Stimulated activated CD4-positive, alpha-beta T cell treated with anti-CD3 and anti-CD28 coated beads, Interleukin-12 subunit alpha, Interleukin-12 subunit beta, amount 100 ng/mL, for 4 hours (primary cell): ENCODE measurements at regions not wholly inside any gene's neighbourhood (a gene's known extent, or its start where the extent isn't known, plus 50 kb on each side); places are given as distances from the start of the nearest gene placed in this dataset.
"Not testable (repeated sequence)": the region's sequence is repeated elsewhere in the genome, so short reads cannot be mapped to it uniquely, and the experiment has no call there.

Experiments
- DNase-seq: peaks from one replicate; pipeline ENCODE4 v3.0.0-alpha.2; 2020

DNA sequence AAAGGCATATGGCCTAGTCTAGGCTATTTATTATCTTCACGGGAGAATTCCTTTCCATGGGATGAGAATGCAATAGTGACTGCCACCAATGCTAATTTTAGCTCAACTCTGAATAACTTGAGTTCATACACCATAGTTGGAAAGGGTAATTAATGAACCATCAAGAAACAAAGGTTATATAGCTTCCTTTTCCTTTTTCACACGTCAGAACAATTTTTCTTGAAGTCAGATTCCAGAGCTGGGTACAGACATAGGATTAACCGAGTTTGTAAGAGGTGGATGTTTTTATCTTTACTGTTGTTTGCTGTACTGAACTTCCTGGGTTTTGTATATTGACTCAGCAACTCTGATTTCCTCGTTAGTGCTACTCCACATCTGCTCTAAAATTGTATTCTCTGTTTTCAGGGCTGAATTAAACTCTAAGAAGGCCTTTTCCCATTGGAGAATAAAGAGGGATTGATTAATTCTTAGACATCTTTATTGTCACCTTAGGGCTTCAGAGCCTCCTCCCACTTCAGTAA, 262.0 kb downstream of the NUF2 start:
- DNase-seq = no peak

DNA sequence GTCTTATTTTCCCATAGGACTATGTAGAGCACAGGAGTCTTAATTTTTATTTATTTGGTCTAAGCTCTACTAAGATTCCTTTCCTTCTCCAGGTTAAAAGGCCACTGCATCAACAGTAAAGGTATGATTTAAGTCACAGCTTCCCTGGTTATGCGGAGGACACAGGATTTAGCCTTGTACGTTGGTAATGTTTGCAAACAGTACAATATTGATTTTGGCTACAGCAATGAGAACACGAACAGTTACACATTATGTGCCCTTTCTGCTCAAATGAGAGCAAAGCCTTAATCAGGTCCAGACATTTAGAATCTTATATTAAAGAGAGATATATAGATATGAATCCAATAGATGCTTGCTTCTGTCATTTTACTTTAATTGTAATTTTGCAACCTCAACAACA, 264.0 kb downstream of the NUF2 start:
- no peak for DNase-seq

DNA sequence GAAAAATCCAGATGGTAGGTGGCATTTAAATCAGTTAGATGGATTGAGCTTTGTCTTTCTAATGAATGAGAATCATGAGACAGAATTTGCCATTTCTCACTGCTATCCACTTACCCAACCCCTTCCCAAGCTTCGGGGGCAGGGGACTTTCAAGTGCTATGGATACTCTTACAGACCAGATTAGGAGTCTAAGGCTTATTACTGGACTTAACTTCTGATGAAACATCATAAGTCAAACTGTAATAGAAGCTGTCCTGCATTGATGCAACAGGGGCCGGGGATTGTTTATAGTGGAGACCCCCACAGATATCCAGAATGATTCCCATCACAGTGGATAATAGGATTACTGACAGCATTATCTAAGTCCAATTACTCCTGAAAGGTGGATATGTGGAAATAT, 267.0 kb downstream of the NUF2 start:
- DNase-seq = no peak

DNA sequence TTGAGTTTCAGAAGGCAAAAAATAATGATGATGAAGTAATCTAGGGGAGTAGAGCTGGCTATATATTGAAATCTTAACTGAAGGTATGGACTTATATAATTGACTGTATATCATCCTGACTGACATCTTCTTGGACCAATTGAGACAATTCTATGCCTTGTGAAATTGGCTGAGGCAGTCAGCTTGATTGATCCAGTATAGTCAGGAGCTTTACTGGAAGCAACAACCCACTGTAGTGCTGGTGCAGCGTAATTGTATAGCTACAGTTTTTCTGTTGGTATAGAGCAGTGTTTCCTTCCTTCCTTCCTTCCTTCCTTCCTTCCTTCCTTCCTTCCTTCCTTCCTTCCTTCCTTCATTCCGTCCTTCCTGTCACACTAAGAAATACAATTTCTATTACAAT, 268.0 kb downstream of the NUF2 start:
- no peak for DNase-seq

DNA sequence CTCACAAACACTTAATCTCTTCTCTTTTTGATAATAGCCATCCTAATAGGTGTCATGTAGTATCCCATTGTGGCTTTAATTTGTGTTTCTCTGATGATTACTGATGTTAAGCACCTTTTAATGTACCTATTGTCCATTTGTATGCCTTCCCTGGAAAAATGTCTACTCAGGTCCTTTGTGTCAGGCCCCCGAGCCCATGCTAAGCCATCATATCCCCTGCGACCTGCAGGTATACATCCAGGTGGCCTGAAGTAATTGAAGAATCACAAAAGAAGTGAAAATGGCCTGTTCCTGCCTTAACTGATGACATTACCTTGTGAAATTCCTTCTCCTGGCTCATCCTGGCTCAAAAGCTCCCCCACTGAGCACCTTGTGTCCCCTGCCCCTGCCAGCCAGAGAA, 269.4 kb downstream of the NUF2 start:
- DNase-seq = not testable (repeated sequence)

DNA sequence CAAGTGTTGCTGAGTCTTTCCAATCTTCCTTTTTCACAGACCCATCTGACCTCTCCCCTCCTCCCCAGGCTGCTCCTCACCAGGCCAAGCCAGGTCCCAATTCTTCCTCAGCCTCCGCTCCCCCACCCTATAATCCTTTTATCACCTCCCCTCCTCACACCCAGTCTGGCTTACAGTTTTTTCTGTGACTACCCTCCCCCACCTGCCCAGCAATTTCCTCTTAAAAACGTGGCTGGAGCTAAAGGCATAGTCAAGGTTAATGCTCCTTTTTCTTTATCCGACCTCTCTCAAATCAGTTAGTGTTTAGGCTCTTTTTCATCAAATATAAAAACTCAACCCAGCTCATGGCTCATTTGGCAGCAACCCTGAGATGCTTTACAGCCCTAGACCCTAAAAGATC, 270.9 kb downstream of the NUF2 start:
- DNase-seq = not testable (repeated sequence)

DNA sequence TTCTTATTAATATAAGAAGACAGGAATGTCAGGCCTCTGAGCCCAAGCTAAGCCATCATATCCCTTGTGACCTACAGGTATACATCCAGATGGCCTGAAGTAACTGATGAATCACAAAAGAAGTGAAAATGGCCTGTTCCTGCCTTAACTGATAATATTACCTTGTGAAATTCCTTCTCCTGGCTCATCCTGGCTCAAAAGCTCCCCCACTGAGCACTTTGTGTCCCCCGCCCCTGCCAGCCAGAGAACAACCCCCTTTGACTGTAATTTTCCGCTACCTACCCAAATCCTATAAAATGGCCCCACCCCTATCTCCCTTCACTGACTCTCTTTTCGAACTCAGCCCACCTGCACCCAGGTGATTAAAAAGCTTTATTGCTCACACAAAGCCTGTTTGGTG, 274.4 kb downstream of the NUF2 start:
- not testable (repeated sequence) for DNase-seq

DNA sequence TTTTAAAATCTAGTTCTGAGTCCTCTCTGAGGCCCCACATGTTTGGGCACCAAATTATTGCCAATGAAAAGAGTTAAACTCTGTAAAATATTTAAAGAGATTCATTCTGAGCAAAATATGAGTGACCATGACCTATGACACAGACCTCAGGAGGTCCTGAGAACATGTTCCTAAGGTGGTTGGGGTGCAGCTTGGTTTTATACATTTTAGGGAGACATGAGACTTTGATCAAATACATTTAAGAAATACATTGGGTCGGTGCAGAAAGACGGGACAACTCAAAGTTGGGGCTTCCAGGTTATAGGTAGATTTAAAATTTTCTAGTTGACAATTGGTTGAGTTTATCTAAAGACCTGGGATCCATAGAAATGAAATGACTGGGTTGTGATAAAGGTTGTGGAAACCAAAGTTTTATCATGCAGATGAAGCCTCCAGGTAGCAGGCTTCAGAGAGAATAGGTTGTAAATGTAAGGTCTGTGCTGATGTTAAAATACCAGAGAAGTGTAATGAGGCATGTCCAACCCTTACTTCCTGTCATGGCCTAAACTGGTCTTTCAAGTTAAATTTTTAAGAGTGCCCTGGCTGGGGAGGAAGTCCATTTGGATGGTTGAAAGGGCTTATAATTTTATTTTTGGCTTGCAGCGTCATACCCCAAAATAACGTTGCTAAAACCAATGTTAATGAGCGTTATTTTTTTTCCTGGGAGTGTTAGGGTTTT, 274.9 kb downstream of the NUF2 start:
- DNase-seq = no peak

DNA sequence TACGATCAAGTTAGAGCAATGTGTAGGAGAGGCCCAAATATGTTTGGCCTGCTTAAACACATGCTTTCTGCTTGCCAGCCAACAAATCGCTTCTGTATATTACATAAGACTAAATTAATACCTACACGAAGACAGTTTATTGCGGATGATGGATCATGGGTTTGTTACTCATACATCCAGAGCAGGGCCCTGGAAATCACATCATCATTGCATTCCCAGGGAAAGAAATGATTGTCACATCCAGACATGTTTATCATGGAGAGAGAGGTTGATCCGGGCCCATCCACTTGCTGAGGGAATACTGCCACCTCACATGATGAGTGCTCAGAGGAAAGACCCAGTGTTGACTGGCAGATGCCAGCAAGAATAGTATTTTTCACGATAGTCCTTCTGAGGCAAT, 282.6 kb downstream of the NUF2 start:
- DNase-seq = no peak

DNA sequence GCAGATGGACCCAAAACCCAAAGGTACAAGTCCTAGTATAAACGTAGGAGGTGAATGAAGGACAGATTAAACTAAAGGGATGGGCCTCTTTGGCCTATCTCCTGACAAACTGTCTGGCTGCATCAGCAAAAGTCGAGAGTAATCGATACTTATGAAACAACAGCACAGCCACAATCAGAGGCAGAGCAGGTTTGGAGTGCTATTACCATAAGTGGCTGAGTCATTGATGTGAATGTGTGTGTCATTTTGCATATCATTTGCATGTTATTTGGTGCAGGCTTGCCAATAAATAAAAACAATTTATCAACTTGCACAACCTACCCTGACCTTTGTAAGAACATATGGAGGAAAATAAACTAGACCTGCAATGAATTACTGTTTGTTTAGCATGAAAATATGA, 283.1 kb downstream of the NUF2 start:
- no peak for DNase-seq

DNA sequence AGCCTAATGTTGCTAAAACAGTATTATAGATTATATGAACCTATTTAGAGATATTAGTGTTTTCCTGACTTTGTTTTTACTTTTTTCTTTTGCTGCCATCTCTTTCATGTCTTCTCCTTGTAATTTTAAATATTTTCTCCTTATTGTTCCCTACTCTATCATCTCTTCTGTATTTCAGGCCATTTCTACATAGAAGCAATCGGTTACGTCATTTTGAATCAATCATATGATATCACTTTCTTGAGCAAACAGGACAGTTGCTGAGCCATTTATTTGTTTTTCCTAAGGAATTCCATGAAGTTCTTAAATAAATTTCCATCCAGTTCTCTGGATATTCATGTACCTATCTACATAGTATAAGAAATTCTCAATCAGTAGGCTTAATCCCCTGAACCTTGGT, 287.2 kb downstream of the NUF2 start:
- no peak for DNase-seq

DNA sequence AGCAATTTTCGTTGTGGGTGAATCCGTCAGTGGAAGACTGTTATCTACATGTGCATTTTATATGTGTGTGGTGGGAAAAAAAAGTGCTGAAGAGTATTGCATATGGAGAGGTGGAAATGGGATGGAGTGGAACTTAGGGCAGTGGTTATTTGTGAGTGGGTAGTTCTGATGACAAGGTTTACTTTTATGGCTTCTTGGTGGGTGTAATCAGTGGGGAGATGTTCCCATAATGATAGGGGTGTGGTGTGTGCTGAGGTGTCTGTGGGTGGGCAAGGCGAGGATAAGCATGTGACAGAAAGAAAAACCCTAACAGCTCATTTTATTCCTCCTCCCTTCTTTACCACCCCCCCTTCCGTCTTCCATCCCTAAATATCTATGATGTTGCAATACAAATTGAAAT, 288.1 kb downstream of the NUF2 start:
- DNase-seq = no peak

DNA sequence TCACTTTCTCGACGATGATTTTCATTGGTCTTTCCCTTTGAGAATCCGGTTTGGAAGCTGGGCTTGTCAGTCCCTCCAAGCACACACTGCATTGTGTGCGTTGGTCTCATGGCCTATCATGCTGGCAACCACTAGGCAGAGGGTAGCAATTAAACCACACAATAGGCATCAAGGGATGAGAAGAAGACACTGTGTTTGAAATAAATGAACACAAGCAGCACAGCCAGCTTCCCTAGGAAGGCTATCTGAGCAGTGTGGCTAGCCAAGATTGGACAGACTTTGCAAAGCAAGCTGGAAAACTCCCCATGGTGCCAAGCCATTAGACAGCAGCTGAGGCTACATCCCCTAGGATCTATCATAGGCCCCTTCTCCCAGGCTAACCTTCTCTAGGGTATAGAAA, 288.7 kb downstream of the NUF2 start:
- no peak for DNase-seq

DNA sequence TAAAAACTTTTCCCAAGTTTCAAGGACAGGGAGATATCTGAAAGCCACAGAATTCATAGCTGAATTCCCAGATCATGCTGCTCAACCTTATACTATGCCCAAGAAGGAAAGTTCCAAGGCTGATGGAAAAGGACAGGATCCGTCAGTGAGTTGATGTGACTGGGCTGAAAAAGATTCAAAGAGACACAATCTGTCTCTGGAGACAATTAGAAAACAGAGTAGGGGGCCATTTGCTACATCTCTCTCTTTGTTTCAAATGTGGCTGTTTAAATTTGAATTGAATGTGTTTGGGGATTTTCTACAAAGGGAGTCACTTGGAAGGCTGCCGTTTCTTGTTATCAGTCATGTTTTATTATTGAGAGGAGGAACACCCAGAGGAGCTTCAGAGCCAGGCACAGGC, 292.6 kb downstream of the NUF2 start:
- DNase-seq = no peak

DNA sequence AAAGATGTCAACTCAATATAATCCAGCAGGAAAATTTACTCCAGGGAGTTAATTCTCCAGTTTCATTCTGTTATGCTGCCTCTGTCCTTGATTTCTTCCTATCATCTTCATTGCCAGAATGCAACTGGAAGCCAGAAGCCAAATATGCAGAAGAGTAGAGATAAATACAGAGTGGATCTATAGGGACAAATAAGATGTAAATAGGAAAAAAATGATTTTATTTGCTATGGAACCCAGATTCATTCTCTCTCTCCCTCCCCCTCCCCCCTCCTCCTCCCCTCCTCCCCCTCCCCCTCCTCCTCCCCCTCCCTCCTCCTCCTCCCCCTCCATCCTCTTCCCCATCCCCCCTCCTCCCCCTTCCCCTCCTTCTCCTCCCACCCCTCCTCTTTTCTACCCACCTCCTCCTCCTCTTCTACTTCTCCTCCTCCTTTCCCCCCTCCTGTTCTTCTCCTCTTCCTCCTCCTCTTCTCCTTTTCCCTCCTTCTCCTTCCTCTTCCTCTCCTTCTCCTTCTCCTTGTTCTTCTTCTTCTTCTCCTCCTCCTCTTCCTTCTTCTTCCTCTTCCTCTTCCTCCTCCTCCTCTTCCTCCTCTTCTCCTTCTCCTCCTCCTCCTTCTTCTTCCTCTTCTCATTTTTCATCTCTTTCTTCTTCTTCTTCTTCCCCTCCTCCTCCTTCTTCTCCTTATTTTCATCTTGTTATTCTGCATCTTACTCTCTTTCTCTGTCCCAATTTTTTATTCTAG, 306.4 kb downstream of the NUF2 start:
- no peak for DNase-seq

DNA sequence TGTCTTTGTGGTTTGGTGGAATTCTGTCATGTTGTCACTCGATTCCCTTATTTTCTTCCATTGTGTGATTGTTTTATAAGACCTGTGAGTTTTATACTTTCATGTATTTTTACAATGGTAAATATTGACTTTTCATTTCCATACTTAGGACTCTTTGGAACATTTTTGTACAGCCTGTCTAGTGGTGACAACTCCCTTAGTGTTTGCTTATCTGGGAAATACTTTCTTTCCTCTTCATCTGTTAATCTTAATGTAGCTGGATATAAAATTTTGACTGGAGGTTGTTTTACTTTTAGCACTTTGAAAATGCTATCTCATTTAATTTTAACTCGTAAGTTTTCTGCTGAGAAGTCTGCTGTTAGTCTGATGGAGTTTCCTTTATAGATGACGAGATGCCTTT, 310.5 kb downstream of the NUF2 start:
- DNase-seq = no peak

DNA sequence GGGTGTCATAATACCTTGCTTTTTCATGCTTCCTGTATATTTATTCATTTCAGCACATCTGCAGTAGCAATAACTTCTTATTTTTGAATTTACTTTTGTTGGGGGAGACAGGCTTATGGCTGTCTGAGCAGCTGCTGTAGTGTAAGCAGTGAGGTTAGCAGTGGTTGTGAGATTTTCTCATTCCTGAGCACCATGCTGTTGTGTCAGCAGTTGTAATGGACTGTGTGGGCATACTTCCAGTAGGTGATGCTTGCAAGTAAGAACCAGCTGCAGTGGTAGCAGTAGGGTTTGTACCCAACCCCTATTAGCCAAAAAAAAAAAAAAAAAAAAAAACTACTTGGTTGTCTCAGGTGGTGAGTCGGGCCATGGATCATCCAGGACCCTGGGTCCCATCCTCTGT, 311.6 kb downstream of the NUF2 start:
- DNase-seq = no peak

DNA sequence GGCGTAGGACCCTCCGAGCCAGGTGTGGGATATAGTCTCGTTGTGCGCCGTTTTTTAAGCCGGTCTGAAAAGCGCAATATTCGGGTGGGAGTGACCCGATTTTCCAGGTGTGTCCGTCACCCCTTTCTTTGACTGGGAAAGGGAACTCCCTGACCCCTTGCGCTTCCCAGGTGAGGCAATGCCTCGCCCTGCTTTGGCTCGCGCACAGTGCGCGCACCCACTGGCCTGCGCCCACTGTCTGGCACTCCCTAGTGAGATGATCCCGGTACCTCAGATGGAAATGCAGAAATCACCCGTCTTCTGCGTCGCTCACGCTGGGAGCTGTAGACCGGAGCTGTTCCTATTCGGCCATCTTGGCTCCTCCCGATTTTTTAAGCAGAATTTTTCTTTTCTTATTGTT, 323.9 kb downstream of the NUF2 start:
- not testable (repeated sequence) for DNase-seq

DNA sequence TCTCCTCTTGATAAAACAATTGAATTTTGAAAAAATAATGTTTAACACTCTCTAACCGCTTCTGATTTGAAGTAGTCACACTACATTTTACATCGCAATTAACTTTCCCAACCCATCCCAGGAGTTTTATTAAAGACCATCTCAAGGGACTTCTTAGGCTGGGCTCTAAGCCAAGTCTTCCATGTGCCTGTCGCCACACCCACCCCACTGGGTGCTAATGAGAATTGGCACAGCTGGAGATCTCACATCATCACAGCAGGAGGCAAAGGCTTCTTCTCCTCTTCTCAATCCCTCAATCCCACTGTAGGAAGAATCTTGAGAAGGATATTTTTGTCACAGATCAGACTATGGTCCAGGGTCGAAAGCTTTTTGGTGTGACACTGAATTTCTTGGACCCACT, 328.9 kb downstream of the NUF2 start:
- DNase-seq = no peak

DNA sequence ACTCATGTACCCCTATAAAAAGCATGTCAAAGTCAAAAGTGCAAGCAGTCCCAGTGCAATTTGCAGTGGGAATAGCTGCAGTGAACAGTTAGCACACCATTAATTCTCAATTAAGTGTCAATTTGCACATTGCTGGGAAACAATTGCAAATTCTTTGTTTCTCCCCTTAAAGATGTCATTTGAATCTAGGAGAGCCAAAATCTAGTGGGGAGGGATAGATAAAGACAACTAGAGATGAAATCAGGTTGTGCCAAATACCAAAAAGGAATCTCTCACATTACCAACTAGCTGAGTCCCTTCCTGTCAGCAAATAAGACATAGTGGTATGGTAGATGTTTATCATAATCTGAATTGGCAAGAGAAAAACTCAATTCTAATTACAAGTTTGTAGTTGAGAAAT, 330.7 kb downstream of the NUF2 start:
- DNase-seq = no peak

DNA sequence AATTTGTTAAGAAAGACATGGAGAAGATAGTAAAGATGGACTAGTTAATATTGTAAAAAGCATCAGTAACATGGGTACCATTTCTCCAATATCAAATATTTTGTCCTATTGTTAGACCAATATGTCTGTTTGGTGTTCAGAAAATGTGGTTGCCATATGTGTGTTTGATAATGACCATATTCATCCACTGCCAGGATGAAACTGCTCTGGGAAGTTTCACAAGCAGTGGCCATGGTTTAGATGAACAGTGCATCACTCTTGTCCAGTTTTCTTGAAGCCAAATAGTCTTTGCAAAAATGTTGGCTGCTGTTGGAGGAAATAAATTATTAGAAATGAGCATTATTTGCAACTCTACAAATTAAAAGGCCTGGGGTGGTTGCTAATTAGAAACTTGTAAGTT, 333.8 kb downstream of the NUF2 start:
- no peak for DNase-seq

DNA sequence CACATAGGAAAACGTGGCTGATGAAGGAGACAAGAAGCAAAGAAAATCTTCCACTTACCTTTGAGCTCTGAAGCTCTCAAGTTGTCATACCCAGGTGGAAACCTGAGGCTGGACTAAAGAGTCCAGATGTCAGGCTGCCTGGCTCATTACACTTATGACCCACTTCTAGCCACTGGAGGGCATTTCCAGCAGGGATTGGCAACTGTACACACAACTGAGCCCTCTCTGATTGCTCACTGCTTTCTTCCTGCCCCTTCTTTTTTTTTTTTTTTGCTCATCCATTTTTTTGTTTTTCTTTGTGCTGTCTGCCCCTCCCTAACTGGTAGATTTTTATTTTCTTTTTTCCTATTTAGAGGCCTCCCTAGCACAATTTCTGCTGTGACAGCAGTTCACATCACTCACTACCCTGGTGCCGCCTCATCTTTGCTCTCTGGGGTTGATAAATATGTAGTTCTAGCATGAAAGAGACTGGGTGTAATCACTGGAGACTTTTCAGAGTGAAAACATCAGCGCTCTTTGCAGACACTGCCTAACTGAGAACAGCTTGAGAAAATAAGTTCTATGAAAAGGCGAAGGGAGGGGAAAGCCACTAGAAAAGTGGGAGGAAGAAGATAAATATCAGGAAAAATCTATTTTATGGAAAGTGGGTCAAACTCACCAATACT, 334.5 kb downstream of the NUF2 start:
- DNase-seq = no peak

DNA sequence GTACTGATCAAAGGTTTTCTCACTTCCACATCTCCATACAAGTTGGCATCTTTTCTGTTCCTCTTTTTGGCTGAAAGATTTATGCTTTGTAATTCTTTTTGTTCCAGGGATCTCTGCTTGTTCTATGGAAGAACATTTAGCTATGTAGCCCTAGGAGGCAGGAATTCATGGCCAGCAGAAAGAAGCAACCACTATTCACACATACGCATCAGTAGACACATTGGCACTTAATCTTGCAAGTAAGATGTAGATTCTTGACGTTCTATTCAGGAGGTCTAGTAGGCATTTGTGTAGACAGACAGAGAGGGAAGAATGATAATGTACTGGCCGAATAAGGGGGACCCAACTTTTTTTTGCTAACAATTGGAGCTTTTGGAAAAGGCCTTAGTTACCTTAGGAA, 336.0 kb downstream of the NUF2 start:
- DNase-seq = no peak

DNA sequence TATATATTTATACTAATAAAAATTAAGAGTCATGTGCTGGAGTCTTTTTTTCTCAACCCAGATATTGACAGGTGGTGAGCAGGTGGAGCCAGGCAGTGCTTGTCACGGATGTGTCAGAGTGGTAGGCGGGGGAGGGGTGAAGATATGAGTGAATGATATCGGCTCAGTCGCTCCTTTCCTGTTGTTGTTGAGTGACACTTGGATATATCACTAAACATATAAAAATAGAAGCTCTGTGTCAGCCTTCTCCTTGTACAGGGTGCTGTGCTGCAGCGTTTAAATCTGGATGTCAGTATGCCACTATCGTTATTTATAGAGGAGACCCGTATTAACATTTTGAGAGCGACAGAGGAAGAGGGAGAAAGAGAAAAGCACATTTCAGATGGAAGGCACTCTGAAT, 339.6 kb downstream of the NUF2 start:
- no peak for DNase-seq
